ENCODE measurements at regions not wholly inside any gene's neighbourhood (a gene's known extent, or its start where the extent isn't known, plus 50 kb on each side); places are given as distances from the start of the nearest gene placed in this dataset.
A peak's percentile ranks its signal among the peaks of the same experiment; 100 is the strongest.

GRCh38 chr6:164322533-164322932 lies 908.0 kb downstream of the QKI start:
- Histone ChIP-seq H3K4me2 (ENCODE audit: control insufficient read depth, extremely low read depth, insufficient read depth, low read depth, low read length) (peak overlapping the region; percentile 62), H3K4me1 (ENCODE audit: control insufficient read depth, extremely low read depth, insufficient read depth, low read length) (peaks cover 9% of the 10 kb centered on the region), H3K27me3 (ENCODE audit: control insufficient read depth, extremely low read depth, insufficient read depth, low read length) (no peaks in the 10 kb centered on the region), H4K20me1 (ENCODE audit: control insufficient read depth, extremely low read depth, insufficient read depth, low read length) (no peaks in the 10 kb centered on the region), H3K27ac (ENCODE audit: control insufficient read depth, insufficient read depth, low read length) (peak overlapping the region; percentile 55), H3K36me3 (ENCODE audit: control insufficient read depth in 2 of 2, extremely low read depth in 1 of 2, insufficient read depth in 2 of 2, low read length in 2 of 2) (no peaks in the 10 kb centered on the region), H3K9ac (ENCODE audit: control insufficient read depth, extremely low read depth, insufficient read depth, low read length) (peak overlapping the region; percentile 13), H3K9me1 (ENCODE audit: control insufficient read depth, extremely low read depth, insufficient read depth, low read length) (no peaks in the 10 kb centered on the region), H3K4me3 (ENCODE audit: control insufficient read depth in 2 of 3, extremely low read depth in 1 of 3, insufficient read depth in 2 of 3, low read depth in 1 of 3, low read length in 3 of 3) (peak overlapping the region in 1 of 3 experiments; percentile 29), H3K79me2 (ENCODE audit: control insufficient read depth, insufficient read depth, low read length) (no peaks in the 10 kb centered on the region), H3K9me3 (ENCODE audit: control insufficient read depth, low read depth, low read length) (no peaks in the 10 kb centered on the region), H2AFZ (ENCODE audit: control insufficient read depth, low read length) (peak overlapping the region; percentile 76)
- FAIRE-seq (peak; percentile 93), DNase-seq (ENCODE audit: low read depth, low spot score) (peak; percentile 57)
- no peak for TF ChIP-seq CTCF (optimal IDR thresholded peaks at IDR 0.05 in 1 of 3, IDR thresholded peaks at IDR 0.05 in 1 of 3, conservative IDR thresholded peaks at IDR 0.05 in 1 of 3; ENCODE audit: extremely low read depth in 1 of 3, insufficient read depth in 2 of 3, low read length in 3 of 3)
- no peak for TF ChIP-seq EZH2 (IDR thresholded peaks at IDR 0.05; ENCODE audit: low read length)
- dilution Hi-C loops (cut with MboI; ENCODE audit: extremely low pct_ligation_motif_present, low sequenced_read_pairs), result no loop called here

GRCh38 chr6:164321297-164321696 lies 906.8 kb downstream of the QKI start:
- Histone ChIP-seq H3K27ac (ENCODE audit: control insufficient read depth, insufficient read depth, low read length) (no peak overlapping the region), H4K20me1 (ENCODE audit: control insufficient read depth, extremely low read depth, insufficient read depth, low read length) (no peaks in the 10 kb centered on the region), H3K9me3 (ENCODE audit: control insufficient read depth, low read depth, low read length) (no peaks in the 10 kb centered on the region), H3K79me2 (ENCODE audit: control insufficient read depth, insufficient read depth, low read length) (no peaks in the 10 kb centered on the region), H2AFZ (ENCODE audit: control insufficient read depth, low read length) (no peak overlapping the region), H3K4me3 (ENCODE audit: control insufficient read depth in 2 of 3, extremely low read depth in 1 of 3, insufficient read depth in 2 of 3, low read depth in 1 of 3, low read length in 3 of 3) (no peak overlapping the region), H3K9me1 (ENCODE audit: control insufficient read depth, extremely low read depth, insufficient read depth, low read length) (no peaks in the 10 kb centered on the region), H3K36me3 (ENCODE audit: control insufficient read depth in 2 of 2, extremely low read depth in 1 of 2, insufficient read depth in 2 of 2, low read length in 2 of 2) (no peaks in the 10 kb centered on the region), H3K9ac (ENCODE audit: control insufficient read depth, extremely low read depth, insufficient read depth, low read length) (no peak overlapping the region), H3K27me3 (ENCODE audit: control insufficient read depth, extremely low read depth, insufficient read depth, low read length) (no peaks in the 10 kb centered on the region), H3K4me2 (ENCODE audit: control insufficient read depth, extremely low read depth, insufficient read depth, low read depth, low read length) (no peak overlapping the region), H3K4me1 (ENCODE audit: control insufficient read depth, extremely low read depth, insufficient read depth, low read length) (peaks cover 9% of the 10 kb centered on the region)
- no peak for DNase-seq (ENCODE audit: low read depth, low spot score)
- FAIRE-seq, result no peak
- dilution Hi-C loops (cut with MboI; ENCODE audit: extremely low pct_ligation_motif_present, low sequenced_read_pairs), result no loop called here
- TF ChIP-seq CTCF (optimal IDR thresholded peaks at IDR 0.05 in 1 of 3, IDR thresholded peaks at IDR 0.05 in 1 of 3, conservative IDR thresholded peaks at IDR 0.05 in 1 of 3; ENCODE audit: extremely low read depth in 1 of 3, insufficient read depth in 2 of 3, low read length in 3 of 3) (no peak), EZH2 (IDR thresholded peaks at IDR 0.05; ENCODE audit: low read length) (no peak)

All from keratinocyte (primary cell).